ENCODE measurements at regions not wholly inside any gene's neighbourhood (a gene's known extent, or its start where the extent isn't known, plus 50 kb on each side); places are given as distances from the start of the nearest gene placed in this dataset.

- 0 to 100% (median 80%) methylated on average over 1 of the region's 1 CpG; no CpG with 5 or more reads in 3 of the 10 experiments for WGBS, 10 experiments
- no peak for ATAC-seq (replicated peaks in 6 of 8)
- no peaks in the 10 kb centered on the region for H3K4me1 ChIP-seq (replicated peaks in 1 of 2)
- H3K27ac ChIP-seq, result no peak overlapping the region
- in situ Hi-C loops (cut with MboI; ENCODE audit: low pct_unique_long_range_greater_than_20kb in 2 of 9, low sequenced_read_pairs in 9 of 9, unreplicated experiment in 9 of 9), result no loop called here
- H3K4me3 ChIP-seq, result no peak overlapping the region
These were observed 78.1 kb downstream of the ASB9 start for GRCh38 chrX:15191830-15192229.

GRCh38 chrX:15188039-15188438 is 81.8 kb downstream of the ASB9 start:
- WGBS, 10 experiments, result 100% methylated on average over 1 of the region's 1 CpG; no CpG with 5 or more reads in 9 of the 10 experiments
- ATAC-seq (replicated peaks in 6 of 8), result no peak
- no peak overlapping the region for H3K4me3 ChIP-seq

GRCh38 chrX:15177316-15177715 is 92.6 kb downstream of the ASB9 start:
- 0 to 100% (median 79%) methylated on average over 1 to 3 of the region's 3 CpGs; no CpG with 5 or more reads in 4 of the 10 experiments for WGBS, 10 experiments
- no peak for ATAC-seq (replicated peaks in 6 of 8)
- in situ Hi-C loops (cut with MboI; ENCODE audit: low pct_unique_long_range_greater_than_20kb in 2 of 9, low sequenced_read_pairs in 9 of 9, unreplicated experiment in 9 of 9), result no loop called here
- no peak overlapping the region for H3K27ac ChIP-seq
- H3K4me1 ChIP-seq (replicated peaks in 1 of 2), result no peaks in the 10 kb centered on the region
- no peak overlapping the region for H3K4me3 ChIP-seq

More at GRCh38 chrX:15188039-15188438, 81.8 kb downstream of the ASB9 start:
- in situ Hi-C loops (cut with MboI; ENCODE audit: low pct_unique_long_range_greater_than_20kb in 2 of 9, low sequenced_read_pairs in 9 of 9, unreplicated experiment in 9 of 9), result no loop called here
- Histone ChIP-seq H3K4me1 (replicated peaks in 1 of 2) (no peaks in the 10 kb centered on the region), H3K27ac (no peak overlapping the region)

- H3K4me1 ChIP-seq (replicated peaks in 1 of 2), result no peaks in the 10 kb centered on the region
- no peak for ATAC-seq (replicated peaks in 6 of 8)
- no peak overlapping the region for H3K4me3 ChIP-seq
- no peak overlapping the region for H3K27ac ChIP-seq
- in situ Hi-C loops (cut with MboI; ENCODE audit: low pct_unique_long_range_greater_than_20kb in 2 of 9, low sequenced_read_pairs in 9 of 9, unreplicated experiment in 9 of 9), result no loop called here
- 25 to 100% (median 78%) methylated on average over 1 to 5 of the region's 5 CpGs; no CpG with 5 or more reads in 6 of the 10 experiments for WGBS, 10 experiments
These were observed 96.5 kb downstream of the ASB9 start for GRCh38 chrX:15173411-15173810.

GRCh38 chrX:15170927-15171326 is 99.0 kb downstream of the ASB9 start:
- Histone ChIP-seq H3K4me3 (no peak overlapping the region), H3K4me1 (replicated peaks in 1 of 2) (no peaks in the 10 kb centered on the region), H3K27ac (no peak overlapping the region)
- 56 to 90% (median 70%) methylated on average over 1 to 2 of the region's 2 CpGs; no CpG with 5 or more reads in 5 of the 10 experiments for WGBS, 10 experiments
- in situ Hi-C loops (cut with MboI; ENCODE audit: low pct_unique_long_range_greater_than_20kb in 2 of 9, low sequenced_read_pairs in 9 of 9, unreplicated experiment in 9 of 9), result no loop called here
- ATAC-seq (replicated peaks in 6 of 8), result no peak

GRCh38 chrX:15167826-15168225 is 102.1 kb downstream of the ASB9 start:
- Histone ChIP-seq H3K4me3 (no peak overlapping the region), H3K4me1 (replicated peaks in 1 of 2) (no peaks in the 10 kb centered on the region), H3K27ac (no peak overlapping the region)
- no peak for ATAC-seq (replicated peaks in 6 of 8)
- 17 to 90% (median 60%) methylated on average over 1 to 2 of the region's 3 CpGs; no CpG with 5 or more reads in 5 of the 10 experiments for WGBS, 10 experiments
- in situ Hi-C loops (cut with MboI; ENCODE audit: low pct_unique_long_range_greater_than_20kb in 2 of 9, low sequenced_read_pairs in 9 of 9, unreplicated experiment in 9 of 9), result no loop called here

GRCh38 chrX:15165832-15166231 is 104.1 kb downstream of the ASB9 start:
- Histone ChIP-seq H3K4me3 (no peak overlapping the region), H3K4me1 (replicated peaks in 1 of 2) (no peaks in the 10 kb centered on the region), H3K27ac (no peak overlapping the region)
- no peak for ATAC-seq (replicated peaks in 6 of 8)
- in situ Hi-C loops (cut with MboI; ENCODE audit: low pct_unique_long_range_greater_than_20kb in 2 of 9, low sequenced_read_pairs in 9 of 9, unreplicated experiment in 9 of 9), result no loop called here
- WGBS, 10 experiments, result 89 to 100% methylated on average over 1 to 3 of the region's 4 CpGs; no CpG with 5 or more reads in 8 of the 10 experiments

GRCh38 chrX:15163131-15163530 is 106.8 kb downstream of the ASB9 start:
- WGBS, 10 experiments, result 0 to 97% (median 81%) methylated on average over 1 to 3 of the region's 3 CpGs; no CpG with 5 or more reads in 2 of the 10 experiments
- no peaks in the 10 kb centered on the region for H3K4me1 ChIP-seq (replicated peaks in 1 of 2)
- in situ Hi-C loops (cut with MboI; ENCODE audit: low pct_unique_long_range_greater_than_20kb in 2 of 9, low sequenced_read_pairs in 9 of 9, unreplicated experiment in 9 of 9), result no loop called here
- no peak for ATAC-seq (replicated peaks in 6 of 8)
- H3K4me3 ChIP-seq, result no peak overlapping the region
- no peak overlapping the region for H3K27ac ChIP-seq

GRCh38 chrX:15160558-15161095 is 109.3 kb downstream of the ASB9 start:
- Histone ChIP-seq H3K4me1 (replicated peaks in 1 of 2) (no peaks in the 10 kb centered on the region), H3K27ac (no peak overlapping the region), H3K4me3 (no peak overlapping the region)
- no peak for ATAC-seq (replicated peaks in 6 of 8)
- WGBS, 10 experiments, result 14 to 100% (median 80%) methylated on average over 1 to 5 of the region's 5 CpGs; no CpG with 5 or more reads in 5 of the 10 experiments
- in situ Hi-C loops (cut with MboI; ENCODE audit: low pct_unique_long_range_greater_than_20kb in 2 of 9, low sequenced_read_pairs in 9 of 9, unreplicated experiment in 9 of 9), result no loop called here

- Histone ChIP-seq H3K4me1 (replicated peaks in 1 of 2) (no peaks in the 10 kb centered on the region), H3K27ac (no peak overlapping the region), H3K4me3 (no peak overlapping the region)
- ATAC-seq (replicated peaks in 6 of 8), result no peak
- WGBS, 10 experiments, result 0 to 100% (median 95%) methylated on average over 1 to 6 of the region's 7 CpGs; no CpG with 5 or more reads in 5 of the 10 experiments
- in situ Hi-C loops (cut with MboI; ENCODE audit: low pct_unique_long_range_greater_than_20kb in 2 of 9, low sequenced_read_pairs in 9 of 9, unreplicated experiment in 9 of 9), result no loop called here
These were observed 111.0 kb downstream of the ASB9 start for GRCh38 chrX:15158736-15159406.

- in situ Hi-C loops (cut with MboI; ENCODE audit: low pct_unique_long_range_greater_than_20kb in 2 of 9, low sequenced_read_pairs in 9 of 9, unreplicated experiment in 9 of 9), result no loop called here
- no peak for ATAC-seq (replicated peaks in 6 of 8)
- Histone ChIP-seq H3K4me1 (replicated peaks in 1 of 2) (no peaks in the 10 kb centered on the region), H3K27ac (no peak overlapping the region), H3K4me3 (no peak overlapping the region)
- 0 to 80% (median 70%) methylated on average over 1 of the region's 1 CpG; no CpG with 5 or more reads in 7 of the 10 experiments for WGBS, 10 experiments
These were observed 111.5 kb downstream of the ASB9 start for GRCh38 chrX:15158350-15158735.

- in situ Hi-C loops (cut with MboI; ENCODE audit: low pct_unique_long_range_greater_than_20kb in 2 of 9, low sequenced_read_pairs in 9 of 9, unreplicated experiment in 9 of 9), result no loop called here
- no peaks in the 10 kb centered on the region for H3K4me1 ChIP-seq (replicated peaks in 1 of 2)
- H3K27ac ChIP-seq, result no peak overlapping the region
- no peak overlapping the region for H3K4me3 ChIP-seq
- WGBS, 10 experiments, result 30 to 100% (median 57%) methylated on average over 1 to 2 of the region's 2 CpGs; no CpG with 5 or more reads in 7 of the 10 experiments
- no peak for ATAC-seq (replicated peaks in 6 of 8)
These were observed 112.3 kb downstream of the ASB9 start for GRCh38 chrX:15157624-15158023.

- in situ Hi-C loops (cut with MboI; ENCODE audit: low pct_unique_long_range_greater_than_20kb in 2 of 9, low sequenced_read_pairs in 9 of 9, unreplicated experiment in 9 of 9), result no loop called here
- Histone ChIP-seq H3K4me3 (no peak overlapping the region), H3K4me1 (replicated peaks in 1 of 2) (no peaks in the 10 kb centered on the region), H3K27ac (no peak overlapping the region)
- WGBS, 10 experiments, result 40 to 86% (median 46%) methylated on average over 1 to 2 of the region's 4 CpGs; no CpG with 5 or more reads in 7 of the 10 experiments
- no peak for ATAC-seq (replicated peaks in 6 of 8)
These were observed 118.4 kb downstream of the ASB9 start for GRCh38 chrX:15151267-15152186.
